ENCODE measurements at regions not wholly inside any gene's neighbourhood (a gene's known extent, or its start where the extent isn't known, plus 50 kb on each side); places are given as distances from the start of the nearest gene placed in this dataset.

GRCh38 chr20:24124951-24125650, 136.5 kb upstream of the GGTLC1 start:
- DNase-seq (no peak), ATAC-seq (ENCODE audit: insufficient read depth, low FRiP score) (no peak)
- Histone ChIP-seq H3K4me1 (ENCODE audit: control insufficient read depth in 5 of 5, insufficient read depth in 5 of 5, low read length in 5 of 5) (no peaks in the 10 kb centered on the region), H3K27me3 (ENCODE audit: control insufficient read depth in 3 of 3, insufficient read depth in 3 of 3, low read length in 2 of 3) (no peaks in the 10 kb centered on the region), H3K4me3 (no peak overlapping the region), H3K27ac (ENCODE audit: low read depth in 1 of 2, low read length in 1 of 2) (no peak overlapping the region), H3K9ac (ENCODE audit: insufficient read depth in 1 of 2, low read length in 2 of 2) (no peak overlapping the region), H3K36me3 (ENCODE audit: control insufficient read depth in 4 of 4, insufficient read depth in 4 of 4, low read length in 4 of 4) (no peaks in the 10 kb centered on the region), H3K9me3 (ENCODE audit: control insufficient read depth in 4 of 4, insufficient read depth in 3 of 4, low read length in 3 of 4) (peaks cover 0 to 7% (median 0%) of the 10 kb centered on the region in 4 donors)
- WGBS, 2 donors = 86% methylated on average over 10 of the region's 10 CpGs
- TF ChIP-seq, protein P1, sequence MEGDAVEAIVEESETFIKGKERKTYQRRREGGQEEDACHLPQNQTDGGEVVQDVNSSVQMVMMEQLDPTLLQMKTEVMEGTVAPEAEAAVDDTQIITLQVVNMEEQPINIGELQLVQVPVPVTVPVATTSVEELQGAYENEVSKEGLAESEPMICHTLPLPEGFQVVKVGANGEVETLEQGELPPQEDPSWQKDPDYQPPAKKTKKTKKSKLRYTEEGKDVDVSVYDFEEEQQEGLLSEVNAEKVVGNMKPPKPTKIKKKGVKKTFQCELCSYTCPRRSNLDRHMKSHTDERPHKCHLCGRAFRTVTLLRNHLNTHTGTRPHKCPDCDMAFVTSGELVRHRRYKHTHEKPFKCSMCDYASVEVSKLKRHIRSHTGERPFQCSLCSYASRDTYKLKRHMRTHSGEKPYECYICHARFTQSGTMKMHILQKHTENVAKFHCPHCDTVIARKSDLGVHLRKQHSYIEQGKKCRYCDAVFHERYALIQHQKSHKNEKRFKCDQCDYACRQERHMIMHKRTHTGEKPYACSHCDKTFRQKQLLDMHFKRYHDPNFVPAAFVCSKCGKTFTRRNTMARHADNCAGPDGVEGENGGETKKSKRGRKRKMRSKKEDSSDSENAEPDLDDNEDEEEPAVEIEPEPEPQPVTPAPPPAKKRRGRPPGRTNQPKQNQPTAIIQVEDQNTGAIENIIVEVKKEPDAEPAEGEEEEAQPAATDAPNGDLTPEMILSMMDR (IDR thresholded peaks at IDR 0.05; ENCODE audit: control extremely low read depth, extremely low read depth) = no peak

DNA sequence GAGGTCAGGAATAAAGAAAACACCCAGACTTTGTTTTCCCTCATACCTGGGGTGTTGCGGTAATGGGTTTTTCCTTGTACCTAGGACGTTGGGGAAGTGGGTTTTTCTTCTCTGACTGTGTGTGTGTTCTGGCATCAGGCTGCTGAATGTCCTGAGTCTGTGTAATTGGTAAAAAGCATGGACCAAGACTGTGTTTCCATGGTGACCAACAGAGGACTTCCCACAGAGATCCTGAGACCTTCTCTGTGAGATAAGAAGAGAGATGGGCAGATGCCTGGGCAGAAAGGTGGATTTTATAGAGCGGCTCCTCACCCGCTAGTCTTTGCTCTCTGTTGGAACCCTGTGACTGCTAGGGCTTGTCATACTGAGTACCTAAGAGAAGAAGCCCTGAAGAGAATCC, 135.4 kb upstream of the GGTLC1 start:
- Histone ChIP-seq H3K4me1 (ENCODE audit: control insufficient read depth in 5 of 5, insufficient read depth in 5 of 5, low read length in 5 of 5) (peaks cover 0 to 1% (median 0%) of the 10 kb centered on the region in 5 donors), H3K9me3 (ENCODE audit: control insufficient read depth in 4 of 4, insufficient read depth in 3 of 4, low read length in 3 of 4) (peaks cover 0 to 7% (median 0%) of the 10 kb centered on the region in 4 donors), H3K27me3 (ENCODE audit: control insufficient read depth in 3 of 3, insufficient read depth in 3 of 3, low read length in 2 of 3) (no peaks in the 10 kb centered on the region), H3K4me3 (no peak overlapping the region), H3K9ac (ENCODE audit: insufficient read depth in 1 of 2, low read length in 2 of 2) (no peak overlapping the region), H3K36me3 (ENCODE audit: control insufficient read depth in 4 of 4, insufficient read depth in 4 of 4, low read length in 4 of 4) (no peaks in the 10 kb centered on the region), H3K27ac (ENCODE audit: low read depth in 1 of 2, low read length in 1 of 2) (no peak overlapping the region)
- ATAC-seq (ENCODE audit: insufficient read depth, low FRiP score) (no peak), DNase-seq (no peak)
- TF ChIP-seq, protein P1 (IDR thresholded peaks at IDR 0.05; ENCODE audit: control extremely low read depth, extremely low read depth) = no peak
- WGBS, 2 donors = 80 to 84% methylated on average over 4 of the region's 4 CpGs

DNA sequence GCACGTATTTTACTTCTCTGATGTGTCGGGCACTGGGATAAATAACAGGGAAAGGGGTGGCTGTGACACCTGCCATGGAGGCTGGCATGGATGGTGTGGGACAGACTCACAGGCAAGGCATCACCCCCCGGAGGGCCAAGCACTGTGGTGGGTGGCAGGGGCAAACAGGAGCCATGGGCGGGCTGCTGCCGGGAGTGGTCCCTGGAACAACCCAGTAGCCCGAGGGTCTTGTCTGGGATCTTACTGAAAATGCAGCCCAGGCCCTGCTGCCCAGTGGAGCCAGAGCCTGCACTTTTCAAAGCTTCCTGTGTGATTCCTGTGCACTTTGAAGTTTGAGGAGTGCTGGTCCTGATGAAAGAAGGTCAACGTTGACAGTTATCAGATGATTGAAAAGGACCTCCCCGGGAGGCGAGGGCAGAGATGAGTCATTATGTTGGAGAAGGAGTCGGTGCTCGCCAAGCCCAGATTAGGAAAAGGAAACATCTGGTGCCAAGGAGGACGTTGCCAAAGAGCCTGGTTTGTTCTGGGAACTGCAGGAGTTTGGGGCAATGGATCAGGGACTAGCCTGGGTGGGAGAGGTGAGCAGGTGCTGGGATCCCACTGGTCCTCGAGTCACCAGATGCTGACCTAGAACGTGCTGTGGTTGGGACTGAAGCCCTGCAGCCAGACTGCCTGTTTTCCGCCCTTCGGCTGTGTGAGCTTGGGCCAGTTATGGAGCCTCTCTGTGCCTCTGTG, 130.0 kb upstream of the GGTLC1 start:
- Histone ChIP-seq H3K27ac (ENCODE audit: low read depth in 1 of 2, low read length in 1 of 2) (no peak overlapping the region), H3K4me3 (no peak overlapping the region), H3K4me1 (ENCODE audit: control insufficient read depth in 5 of 5, insufficient read depth in 5 of 5, low read length in 5 of 5) (peaks cover 0 to 14% (median 5%) of the 10 kb centered on the region in 5 donors), H3K36me3 (ENCODE audit: control insufficient read depth in 4 of 4, insufficient read depth in 4 of 4, low read length in 4 of 4) (no peaks in the 10 kb centered on the region), H3K27me3 (ENCODE audit: control insufficient read depth in 3 of 3, insufficient read depth in 3 of 3, low read length in 2 of 3) (no peaks in the 10 kb centered on the region), H3K9ac (ENCODE audit: insufficient read depth in 1 of 2, low read length in 2 of 2) (peak overlapping the region in 1 of 2 donors; percentile 9), H3K9me3 (ENCODE audit: control insufficient read depth in 4 of 4, insufficient read depth in 3 of 4, low read length in 3 of 4) (no peaks in the 10 kb centered on the region)
- DNase-seq = peak in 1 of 3 donors; percentile 4
- TF ChIP-seq, protein P1 (IDR thresholded peaks at IDR 0.05; ENCODE audit: control extremely low read depth, extremely low read depth) = no peak
- ATAC-seq (ENCODE audit: insufficient read depth, low FRiP score) = no peak
- 46 to 52% methylated on average over 16 of the region's 16 CpGs for WGBS, 2 donors
